ENCODE measurements at regions not wholly inside any gene's neighbourhood (a gene's known extent, or its start where the extent isn't known, plus 50 kb on each side); places are given as distances from the start of the nearest gene placed in this dataset.

- TF ChIP-seq GATA1 (IDR thresholded peaks at IDR 0.05; ENCODE audit: low read depth, low read length), result no peak
- TF ChIP-seq POLR2A (IDR thresholded peaks at IDR 0.05; ENCODE audit: low read length), result no peak
Observed at GRCh38 chr6:26202811-26203583, 115.8 kb downstream of the HFE start.
